A549 (cell line): ENCODE measurements at regions not wholly inside any gene's neighbourhood (a gene's known extent, or its start where the extent isn't known, plus 50 kb on each side); places are given as distances from the start of the nearest gene placed in this dataset.

Source experiments
- ATAC-seq, 2 experiments: fragments of 200-7000 bp in 1 of 2; fragments of >200 bp in 1 of 2; cut with Nextera tagmentation in 1 of 2; cut with Tn5 transposase in 1 of 2; 3 replicates each; pipeline versions ENCODE4 v1.8.0 to v1.9.1; 2018 to 2020; ENCODE audit warnings: mild to moderate bottlenecking in 1 of 2, moderate library complexity in 1 of 2
- CTCF ChIA-PET: fragments of 300-600 bp; sonication (Branson Sonifier 250); formaldehyde crosslinking; extraction: SDS; loops from one replicate; lab custom pipeline; 2021; ENCODE audit warnings: antibody characterized with exemption, inconsistent platforms; lab: Yijun Ruan, JAX
- POLR2A ChIA-PET: fragments of 350-600 bp; formaldehyde crosslinking; extraction: SDS; loops from one replicate; lab custom pipeline; 2021; ENCODE audit warnings: antibody characterized with exemption, inconsistent platforms; lab: Yijun Ruan, JAX
- DNase-seq, 2 experiments: peaks; one replicate each; pipeline versions ENCODE4 v3.0.0 to v3.0.0-alpha.2; 2011 to 2016; ENCODE audit warnings: low read depth in 1 of 2, low spot score in 1 of 2
- FAIRE-seq: peaks from 2 replicates; lab custom pipeline; 2011; peaks lifted over from hg19 to GRCh38; lab: Jason Lieb, UNC
- H3K27ac ChIP-seq, 2 experiments: fragments of >200 bp; sonication (Bioruptor Twin); formaldehyde crosslinking; 3 replicates each; pipeline ENCODE4 v1.5.1; 2016 to 2017
- H3K4me1 ChIP-seq: fragments of >200 bp; sonication (Bioruptor Twin); formaldehyde crosslinking; 3 replicates; pipeline ENCODE4 v1.6.1; 2016
- H3K4me2 ChIP-seq: fragments of >200 bp; sonication (Bioruptor Twin); formaldehyde crosslinking; 3 replicates; pipeline ENCODE4 v1.6.1; 2016
- H3K4me3 ChIP-seq: fragments of >200 bp; sonication (Bioruptor Twin); formaldehyde crosslinking; 3 replicates; pipeline ENCODE4 v1.5.1; 2016
- H3K9me3 ChIP-seq: fragments of >200 bp; sonication (Bioruptor Twin); formaldehyde crosslinking; 3 replicates; pipeline ENCODE4 v1.6.1; 2016
- BCL3 ChIP-seq: fragments of >200 bp; sonication (Bioruptor Twin); formaldehyde crosslinking; IDR thresholded peaks from 3 replicates; pipeline ENCODE4 v1.6.1; 2016
- CBX2 ChIP-seq: fragments of 200-600 bp; sonication (generic); IDR thresholded peaks from 2 replicates; pipeline ENCODE4 v1.6.1; 2016; ENCODE audit warnings: low read depth, mild to moderate bottlenecking, borderline replicate concordance
- CBX8 ChIP-seq: fragments of 200-600 bp; sonication (generic); IDR thresholded peaks from 2 replicates; pipeline ENCODE4 v1.6.1; 2016
- CEBPB ChIP-seq, 2 experiments: fragments of >200 bp in 1 of 2; sonication (Bioruptor Twin) in 1 of 2; formaldehyde crosslinking in 1 of 2; IDR thresholded peaks; 2 replicates each; pipeline ENCODE4 v1.6.1; 2012 to 2016
- E2F6 ChIP-seq: IDR thresholded peaks from 2 replicates; pipeline ENCODE4 v1.6.1; 2012; ENCODE audit warnings: low read depth, borderline replicate concordance
- ESRRA ChIP-seq: fragments of 150-350 bp; IDR thresholded peaks from 2 replicates; pipeline ENCODE4 v1.6.1; 2014; ENCODE audit warnings: mild to moderate bottlenecking, low read length, borderline replicate concordance
- GATA3 ChIP-seq: IDR thresholded peaks from 2 replicates; pipeline ENCODE4 v1.6.1; 2012; ENCODE audit warnings: borderline replicate concordance
- HES2 ChIP-seq: fragments of >200 bp; sonication (Bioruptor Twin); formaldehyde crosslinking; IDR thresholded peaks from 2 replicates; pipeline ENCODE4 v1.6.1; 2016
- HEYL ChIP-seq: fragments of 250-450 bp; sonication (Bioruptor Pico); IDR thresholded peaks from 2 replicates; pipeline ENCODE4 v1.8.0; 2021; ENCODE audit warnings: mild to moderate bottlenecking, moderate library complexity
- HOXB13 ChIP-seq: fragments of 250-450 bp; sonication (Bioruptor Pico); IDR thresholded peaks from 2 replicates; pipeline ENCODE4 v1.5.0; 2020; ENCODE audit warnings: low read depth, mild to moderate bottlenecking, moderate library complexity
- KDM1A ChIP-seq: fragments of 200-600 bp; sonication (generic); IDR thresholded peaks from 2 replicates; pipeline ENCODE4 v1.6.1; 2016; ENCODE audit warnings: low read depth, mild to moderate bottlenecking
- MAZ ChIP-seq: fragments of 150-350 bp; IDR thresholded peaks from 2 replicates; pipeline ENCODE4 v1.6.1; 2014; ENCODE audit warnings: antibody characterized with exemption, low read depth, low read length, borderline replicate concordance
- RAD21 ChIP-seq, 2 experiments: fragments of >200 bp in 1 of 2; sonication (Bioruptor Twin) in 1 of 2; formaldehyde crosslinking in 1 of 2; IDR thresholded peaks in 1 of 2; conservative IDR thresholded peaks in 1 of 2; 2 replicates in 1 of 2; 3 replicates in 1 of 2; pipeline ENCODE4 v1.6.1; 2012 to 2018; ENCODE audit warnings: inconsistent platforms in 1 of 2
- RNF2 ChIP-seq: fragments of 200-600 bp; sonication (generic); IDR thresholded peaks from 2 replicates; pipeline ENCODE4 v1.6.1; 2016; ENCODE audit warnings: low read depth, mild to moderate bottlenecking, antibody characterized with exemption, moderate library complexity, borderline replicate concordance
- TP53 ChIP-seq: fragments of 250-450 bp; sonication (Bioruptor Pico); IDR thresholded peaks from 2 replicates; pipeline ENCODE4 v1.5.0; 2021; ENCODE audit warnings: mild to moderate bottlenecking, moderate library complexity
- ZC3H11A ChIP-seq: fragments of 450-650 bp; IDR thresholded peaks from 2 replicates; pipeline ENCODE4 v1.6.1; 2014; ENCODE audit warnings: antibody characterized with exemption, mild to moderate bottlenecking
- WGBS: methylation state at CpG from one replicate; pipeline ENCODE4 v1.1.6; 2017; ENCODE audit errors: missing lambda C conversion rate; 5-methylcytosine and 5-hydroxymethylcytosine counted together

GRCh38 chr14:76597387-76597786, 163.9 kb upstream of the VASH1 start:
- DNase-seq, result no peak
- FAIRE-seq, result no peak
- 60% methylated on average over 3 of the region's 3 CpGs for WGBS
- Histone ChIP-seq H3K4me3 (no peak overlapping the region), H3K4me2 (no peak overlapping the region), H3K9me3 (peaks cover 6% of the 10 kb centered on the region; the same call in 1 of the 3 replicates), H3K27ac (no peak overlapping the region), H3K4me1 (no peaks in the 10 kb centered on the region)
- CTCF ChIA-PET, result no interaction called here
- no peak for ATAC-seq
- POLR2A ChIA-PET, result no interaction called here
- TF ChIP-seq MAZ (no peak), RNF2 (no peak), E2F6 (no peak), TP53 (CRISPR knock-in tag) (no peak), ZC3H11A (no peak), KDM1A (no peak)

- ATAC-seq, result no peak
- CTCF ChIA-PET, result no interaction called here
These were observed 162.1 kb upstream of the VASH1 start for GRCh38 chr14:76599141-76599540.

GRCh38 chr14:76599559-76600287, 161.5 kb upstream of the VASH1 start:
- whole genome bisulfite sequencing, result 13% methylated on average over 13 of the region's 13 CpGs
- no peak overlapping the region for H3K4me3 ChIP-seq
- peaks cover 6% of the 10 kb centered on the region; the same call in 1 of the 3 replicates for H3K9me3 ChIP-seq
- TF ChIP-seq ESRRA (no peak), HOXB13 (CRISPR knock-in tag) (no peak)
- no peak overlapping the region for H3K27ac ChIP-seq
- no peaks in the 10 kb centered on the region for H3K4me1 ChIP-seq
- FAIRE-seq (no peak), ATAC-seq (no peak), DNase-seq (no peak)
- ChIA-PET POLR2A (no interaction called here), CTCF (no interaction called here)
- no peak overlapping the region for H3K4me2 ChIP-seq

More at GRCh38 chr14:76599141-76599540, 162.1 kb upstream of the VASH1 start:
- DNase-seq (no peak), FAIRE-seq (no peak)
- Histone ChIP-seq H3K4me3 (no peak overlapping the region), H3K4me2 (no peak overlapping the region), H3K9me3 (peaks cover 6% of the 10 kb centered on the region; the same call in 1 of the 3 replicates), H3K27ac (no peak overlapping the region), H3K4me1 (no peaks in the 10 kb centered on the region)
- POLR2A ChIA-PET, result no interaction called here
- whole genome bisulfite sequencing, result 46% methylated on average over 4 of the region's 4 CpGs
- no peak for TF ChIP-seq HES2
- TF ChIP-seq CBX8, result no peak
- TF ChIP-seq HEYL (CRISPR knock-in tag), result no peak
- TF ChIP-seq BCL3, result no peak
- TF ChIP-seq CBX2, result no peak
- TF ChIP-seq RNF2, result no peak
- TF ChIP-seq CEBPB (IDR thresholded peaks at IDR 0.05), result no peak
- TF ChIP-seq GATA3, result no peak

- H3K9me3 ChIP-seq, result peaks cover 6% of the 10 kb centered on the region; the same call in 1 of the 3 replicates
- ATAC-seq, result peak; percentile 13 to 39; a peak in 1 of 6 replicates
- WGBS, result 6% methylated on average over 7 of the region's 7 CpGs
- POLR2A ChIA-PET, result no interaction called here
- H3K4me3 ChIP-seq, result no peak overlapping the region
- no peak for FAIRE-seq
- no peak for DNase-seq
- H3K4me1 ChIP-seq, result no peaks in the 10 kb centered on the region
- CTCF ChIA-PET, result interaction anchor here (0.6 kb wide), 1 partner anchor 45 kb away, joined by 3 read pairs; no protein-coding TSS in a partner anchor
- no peak overlapping the region for H3K4me2 ChIP-seq
- no peak for TF ChIP-seq RAD21 (conservative IDR thresholded peaks at IDR 0.05 in 1 of 2, IDR thresholded peaks at IDR 0.05 in 1 of 2)
- TF ChIP-seq CEBPB (IDR thresholded peaks at IDR 0.05), result 0 out of 4 replicates have a peak, but pooled peaks of 1 of the 2 experiments have one; percentile 15
- TF ChIP-seq, all 56 proteins: peak for 1
- no peak overlapping the region for H3K27ac ChIP-seq
These were observed 157.6 kb upstream of the VASH1 start for GRCh38 chr14:76603713-76604112.
